NCI-H446 (cell line): ENCODE measurements at regions not wholly inside any gene's neighbourhood (a gene's known extent, or its start where the extent isn't known, plus 50 kb on each side); places are given as distances from the start of the nearest gene placed in this dataset.
"Not testable (repeated sequence)": the region's sequence is repeated elsewhere in the genome, so short reads cannot be mapped to it uniquely, and the experiment has no call there.

ENCODE experiments used
- DNase-seq, 2 experiments: peaks; one replicate each; lab custom pipeline; 2025; lab: John Stamatoyannopoulos, UW

DNA sequence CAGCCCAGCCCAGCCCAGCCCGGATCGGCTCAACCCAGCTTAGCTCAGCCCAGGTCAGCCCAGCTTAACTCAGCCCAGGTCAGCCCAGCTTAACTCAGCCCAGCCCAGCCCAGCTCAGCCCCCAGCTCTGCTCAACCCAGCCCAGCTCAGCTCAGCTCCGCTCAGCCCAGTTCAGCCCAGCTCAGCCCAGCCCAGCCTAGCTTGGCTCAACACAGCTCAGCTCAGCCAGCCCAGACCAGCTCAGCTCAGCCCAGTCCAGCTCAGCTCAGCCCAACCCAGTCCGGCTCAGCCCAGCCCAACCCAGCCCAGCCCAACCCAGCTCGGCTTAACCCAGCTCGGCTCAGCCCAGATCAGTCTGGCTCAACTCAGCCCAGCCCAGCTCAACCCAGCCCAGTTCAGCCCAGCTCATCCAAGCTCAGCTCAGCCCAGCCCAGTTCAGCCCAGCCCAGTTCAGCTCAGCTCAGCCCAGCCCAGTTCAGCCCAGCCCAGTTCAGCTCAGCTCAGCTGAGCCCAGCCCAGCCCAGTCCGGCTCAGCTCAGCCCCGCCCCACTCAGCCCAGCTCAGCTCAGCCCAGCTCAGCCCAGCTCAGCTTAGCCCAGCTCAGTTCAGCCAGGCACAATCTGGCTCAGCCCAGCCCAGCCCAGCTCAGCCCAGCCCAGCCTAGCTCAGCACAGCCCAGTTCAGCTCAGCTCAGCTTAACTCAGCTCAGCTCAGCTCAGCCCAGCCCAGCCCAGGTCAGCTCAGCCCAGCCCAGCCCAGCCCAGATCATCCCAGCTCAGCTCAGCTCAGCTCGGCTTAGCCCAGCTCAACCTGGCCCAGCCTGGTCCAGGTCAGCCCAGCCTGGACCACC, 331.7 kb downstream of the TMEM121 start:
- no peak for DNase-seq

DNA sequence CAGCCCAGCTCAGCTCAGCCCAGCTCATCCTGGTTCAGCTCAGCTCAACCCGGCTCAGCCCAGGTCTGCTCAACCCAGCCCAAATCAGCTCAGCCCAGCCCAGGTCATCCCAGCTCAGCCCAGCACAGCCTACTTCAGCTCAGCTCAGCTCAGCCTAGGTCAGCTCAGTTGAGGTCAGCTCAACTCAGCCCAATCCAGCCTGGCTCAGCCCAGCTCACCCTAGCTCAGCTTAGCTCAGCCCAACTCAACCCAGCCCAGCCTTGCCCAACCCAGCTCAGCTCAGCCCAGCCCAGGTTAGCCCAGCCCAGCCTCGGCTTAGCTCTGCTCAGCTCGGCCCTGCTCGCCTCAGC, 332.3 kb downstream of the TMEM121 start:
- no peak for DNase-seq

DNA sequence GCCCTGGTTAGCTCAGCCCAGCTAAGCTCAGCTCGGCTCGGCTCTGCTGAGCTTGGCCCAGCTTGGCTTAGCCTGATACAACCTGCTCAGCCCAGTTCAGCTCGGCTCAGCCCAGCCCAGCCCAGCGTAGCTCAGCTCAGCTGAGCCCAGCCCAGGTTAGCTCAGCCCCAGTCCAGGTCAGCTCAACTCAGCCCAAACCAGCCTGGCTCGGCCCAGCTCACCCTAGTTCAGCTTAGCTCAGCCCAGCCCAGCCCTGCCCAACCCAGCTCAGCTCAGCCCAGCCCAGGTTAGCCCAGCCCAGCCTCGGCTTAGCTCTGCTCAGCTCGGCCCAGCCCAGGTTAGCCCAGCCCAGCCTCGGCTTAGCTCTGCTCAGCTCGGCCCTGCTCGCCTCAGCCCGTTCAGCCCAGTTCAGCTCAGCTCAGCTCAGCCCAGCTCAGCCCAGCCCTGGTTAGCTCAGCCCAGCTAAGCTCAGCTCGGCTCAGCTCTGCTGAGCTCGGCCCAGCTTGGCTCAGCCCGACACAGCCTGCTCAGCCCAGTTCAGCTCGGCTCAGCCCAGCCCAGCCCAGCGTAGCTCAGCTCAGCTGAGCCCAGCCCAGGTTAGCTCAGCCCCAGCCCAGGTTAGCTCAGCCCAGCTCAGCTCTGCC, 332.8 kb downstream of the TMEM121 start:
- not testable (repeated sequence) for DNase-seq

DNA sequence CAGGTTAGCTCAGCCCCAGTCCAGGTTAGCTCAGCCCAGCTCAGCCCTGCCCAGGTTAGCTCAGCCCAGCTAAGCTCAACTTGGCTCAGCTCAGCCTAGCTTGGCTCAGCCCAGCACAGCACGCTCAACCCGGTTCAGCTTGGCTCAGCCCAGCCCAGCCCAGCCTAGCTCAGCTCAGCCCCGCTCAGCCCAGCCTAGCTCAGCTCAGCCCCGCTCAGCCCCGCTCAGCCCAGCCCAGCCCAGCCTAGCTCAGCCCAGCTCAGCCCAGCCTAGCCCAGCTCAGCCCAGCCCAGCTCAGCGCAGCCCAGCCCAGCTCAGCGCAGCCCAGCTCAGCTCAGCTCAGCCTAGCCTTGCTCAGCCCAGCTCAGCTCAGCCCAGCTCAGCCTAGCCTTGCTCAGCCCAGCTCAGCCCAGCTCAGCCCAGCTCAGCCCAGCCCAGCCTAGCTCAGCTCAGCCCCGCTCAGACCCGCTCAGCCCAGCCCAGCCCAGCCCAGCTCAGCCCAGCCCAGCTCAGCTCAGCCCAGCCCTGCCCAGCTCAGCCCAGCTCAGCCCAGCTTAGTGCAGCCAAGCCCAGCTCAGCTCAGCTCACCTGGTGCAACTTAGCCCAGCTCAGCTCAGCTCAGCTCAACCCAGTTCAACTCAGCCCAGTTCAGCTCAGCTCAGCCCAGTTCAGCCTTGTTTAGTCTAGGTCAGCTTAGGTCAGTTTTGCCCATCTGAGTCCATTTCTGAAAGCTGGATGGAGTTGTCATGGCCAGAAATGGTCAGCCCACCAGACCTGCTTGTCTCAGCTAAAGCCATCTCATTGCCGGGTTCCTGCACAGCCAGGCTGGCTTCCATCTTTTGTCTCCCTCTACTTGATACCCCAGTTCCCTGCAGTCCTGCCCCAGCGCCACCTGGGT, 333.6 kb downstream of the TMEM121 start:
- no peak for DNase-seq

DNA sequence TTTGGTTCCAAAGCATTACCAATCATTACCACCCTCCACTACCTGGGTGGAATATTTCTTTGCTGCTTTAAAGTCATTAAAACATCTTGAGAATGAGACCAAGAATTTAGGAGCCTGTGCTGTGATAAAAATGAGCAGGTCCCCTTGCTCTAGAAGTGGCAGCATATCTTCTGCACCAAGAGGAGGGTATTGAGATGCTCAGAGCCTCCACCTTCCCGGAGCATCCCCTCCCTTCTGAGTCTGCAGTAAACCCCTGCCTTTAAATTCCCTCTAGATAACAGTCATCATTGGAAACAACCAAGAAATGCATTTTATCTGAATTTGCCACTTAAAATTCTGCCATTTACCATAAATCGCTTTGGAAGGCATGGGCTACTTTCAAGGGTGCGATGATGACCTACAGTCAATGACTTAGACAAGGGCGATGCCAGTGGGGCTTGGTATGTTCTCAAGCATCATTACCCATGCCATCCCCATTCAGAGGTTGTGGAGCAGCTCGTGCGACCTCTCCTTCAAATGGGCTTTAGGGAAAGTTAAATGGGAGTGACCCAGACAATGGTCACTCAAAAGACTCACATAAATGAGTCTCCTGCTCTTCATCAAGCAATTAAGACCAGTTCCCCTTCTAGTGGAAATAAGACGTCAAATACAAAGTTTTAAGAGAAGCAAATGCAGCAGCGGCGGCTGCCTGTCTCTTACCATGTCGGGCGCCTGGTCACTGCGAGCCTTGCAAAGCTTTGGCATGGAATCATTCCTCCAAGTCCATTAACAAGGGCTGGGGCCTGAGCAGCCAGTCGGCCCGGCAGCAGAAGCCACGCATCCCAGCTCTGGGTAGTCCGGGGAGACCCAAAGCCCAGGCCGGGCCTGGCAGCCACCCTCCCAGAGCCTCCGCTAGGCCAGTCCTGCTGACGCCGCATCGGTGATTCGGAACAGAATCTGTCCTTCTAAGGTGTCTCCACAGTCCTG, 334.5 kb downstream of the TMEM121 start:
- no peak for DNase-seq

DNA sequence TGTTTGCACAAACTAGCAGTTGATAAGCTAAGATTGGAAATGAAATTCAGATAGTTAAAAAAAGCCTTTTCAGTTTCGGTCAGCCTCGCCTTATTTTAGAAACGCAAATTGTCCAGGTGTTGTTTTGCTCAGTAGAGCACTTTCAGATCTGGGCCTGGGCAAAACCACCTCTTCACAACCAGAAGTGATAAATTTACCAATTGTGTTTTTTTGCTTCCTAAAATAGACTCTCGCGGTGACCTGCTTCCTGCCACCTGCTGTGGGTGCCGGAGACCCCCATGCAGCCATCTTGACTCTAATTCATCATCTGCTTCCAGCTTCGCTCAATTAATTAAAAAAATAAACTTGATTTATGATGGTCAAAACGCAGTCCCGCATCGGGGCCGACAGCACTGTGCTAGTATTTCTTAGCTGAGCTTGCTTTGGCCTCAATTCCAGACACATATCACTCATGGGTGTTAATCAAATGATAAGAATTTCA, 335.6 kb downstream of the TMEM121 start:
- no peak for DNase-seq

DNA sequence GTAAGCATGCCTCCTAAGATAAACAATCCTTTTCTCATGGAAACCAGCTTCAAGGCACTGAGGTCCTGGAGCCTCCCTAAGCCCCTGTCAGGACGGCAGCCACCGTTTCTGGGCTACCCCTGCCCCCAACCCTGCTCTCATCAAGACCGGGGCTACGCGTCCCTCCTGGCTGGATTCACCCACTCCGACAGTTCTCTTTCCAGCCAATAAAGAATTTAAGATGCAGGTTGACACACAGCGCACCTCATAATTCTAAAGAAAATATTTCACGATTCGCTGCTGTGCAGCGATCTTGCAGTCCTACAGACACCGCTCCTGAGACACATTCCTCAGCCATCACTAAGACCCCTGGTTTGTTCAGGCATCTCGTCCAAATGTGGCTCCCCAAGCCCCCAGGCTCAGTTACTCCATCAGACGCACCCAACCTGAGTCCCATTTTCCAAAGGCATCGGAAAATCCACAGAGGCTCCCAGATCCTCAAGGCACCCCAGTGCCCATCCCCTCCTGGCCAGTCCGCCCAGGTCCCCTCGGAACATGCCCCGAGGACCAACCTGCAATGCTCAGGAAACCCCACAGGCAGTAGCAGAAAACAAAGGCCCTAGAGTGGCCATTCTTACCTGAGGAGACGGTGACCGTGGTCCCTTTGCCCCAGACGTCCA, 336.3 kb downstream of the TMEM121 start:
- DNase-seq = no peak

DNA sequence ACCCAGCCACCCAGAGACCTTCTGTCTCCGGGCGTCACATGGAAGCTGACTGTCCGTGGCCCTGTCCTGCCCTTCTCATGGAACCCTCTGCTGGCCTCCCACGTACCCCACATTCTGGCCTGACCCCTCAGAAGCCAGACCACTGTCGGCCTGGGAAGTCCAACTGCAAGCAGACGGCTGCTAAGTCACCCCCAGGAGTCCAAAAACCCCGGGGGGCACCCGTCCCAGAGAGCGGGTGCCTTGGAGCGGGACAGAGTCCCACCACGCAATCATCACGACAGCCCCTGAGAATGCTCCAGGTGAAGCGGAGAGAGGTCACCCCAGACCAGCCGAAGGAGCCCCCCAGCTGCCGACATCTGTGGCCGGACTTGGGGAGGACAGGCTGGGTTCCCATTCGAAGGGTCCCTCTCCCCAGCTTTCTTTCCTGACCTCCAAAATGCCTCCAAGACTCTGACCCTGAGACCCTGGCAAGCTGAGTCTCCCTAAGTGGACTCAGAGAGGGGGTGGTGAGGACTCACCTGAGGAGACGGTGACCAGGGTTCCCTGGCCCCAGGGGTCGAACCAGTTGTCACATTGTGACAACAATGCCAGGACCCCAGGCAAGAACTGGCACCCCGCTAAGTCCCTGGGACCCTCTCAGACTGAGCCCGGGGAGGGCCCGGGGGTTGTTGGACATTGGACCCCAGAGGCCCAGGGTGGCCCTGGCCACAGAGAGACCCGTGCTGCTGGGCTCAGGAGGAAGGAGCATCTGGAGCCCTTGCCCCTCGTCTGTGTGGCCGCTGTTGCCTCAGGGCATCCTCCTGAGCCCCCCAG, 337.1 kb downstream of the TMEM121 start:
- no peak for DNase-seq

DNA sequence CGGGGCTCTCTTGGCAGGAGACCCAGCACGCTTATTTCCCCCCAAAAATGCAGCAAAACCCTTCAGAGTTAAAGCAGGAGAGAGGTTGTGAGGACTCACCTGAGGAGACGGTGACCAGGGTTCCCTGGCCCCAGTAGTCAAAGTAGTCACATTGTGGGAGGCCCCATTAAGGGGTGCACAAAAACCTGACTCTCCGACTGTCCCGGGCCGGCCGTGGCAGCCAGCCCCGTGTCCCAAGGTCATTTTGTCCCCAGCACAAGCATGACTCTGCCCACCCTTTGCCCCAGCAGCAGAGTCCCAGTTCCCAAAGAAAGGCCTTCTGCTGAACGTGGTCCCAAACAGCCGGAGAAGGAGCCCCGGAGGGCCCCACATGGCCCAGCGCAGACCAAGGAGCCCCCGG, 337.7 kb downstream of the TMEM121 start:
- DNase-seq = no peak

DNA sequence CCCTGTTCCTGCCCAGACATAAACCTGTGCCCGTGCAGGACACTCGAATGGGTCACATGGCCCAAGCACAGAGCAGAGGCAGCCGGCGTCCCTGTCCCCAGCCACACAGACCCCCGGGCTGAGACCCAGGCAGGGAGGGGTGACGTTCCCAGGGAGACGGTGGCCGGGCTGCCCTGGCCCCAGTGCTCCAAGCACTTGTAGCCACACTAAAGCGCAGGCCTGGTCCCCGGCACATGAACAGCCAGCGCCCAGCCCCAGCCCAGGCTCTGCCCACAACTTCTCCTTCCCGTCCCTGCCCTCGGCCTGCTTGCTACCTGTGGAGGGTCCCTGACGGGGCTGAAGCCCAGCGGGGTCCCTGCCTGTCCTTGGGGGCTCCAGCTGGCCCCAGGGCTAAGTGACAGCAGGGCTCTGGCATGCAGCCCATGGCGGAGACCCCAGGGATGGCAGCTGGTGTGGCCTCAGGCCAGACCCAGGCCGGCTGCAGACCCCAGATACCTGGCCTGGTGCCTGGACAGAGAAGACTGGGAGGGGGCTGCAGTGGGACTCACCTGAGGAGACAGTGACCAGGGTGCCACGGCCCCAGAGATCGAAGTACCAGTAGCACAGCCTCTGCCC, 338.4 kb downstream of the TMEM121 start:
- DNase-seq = no peak

DNA sequence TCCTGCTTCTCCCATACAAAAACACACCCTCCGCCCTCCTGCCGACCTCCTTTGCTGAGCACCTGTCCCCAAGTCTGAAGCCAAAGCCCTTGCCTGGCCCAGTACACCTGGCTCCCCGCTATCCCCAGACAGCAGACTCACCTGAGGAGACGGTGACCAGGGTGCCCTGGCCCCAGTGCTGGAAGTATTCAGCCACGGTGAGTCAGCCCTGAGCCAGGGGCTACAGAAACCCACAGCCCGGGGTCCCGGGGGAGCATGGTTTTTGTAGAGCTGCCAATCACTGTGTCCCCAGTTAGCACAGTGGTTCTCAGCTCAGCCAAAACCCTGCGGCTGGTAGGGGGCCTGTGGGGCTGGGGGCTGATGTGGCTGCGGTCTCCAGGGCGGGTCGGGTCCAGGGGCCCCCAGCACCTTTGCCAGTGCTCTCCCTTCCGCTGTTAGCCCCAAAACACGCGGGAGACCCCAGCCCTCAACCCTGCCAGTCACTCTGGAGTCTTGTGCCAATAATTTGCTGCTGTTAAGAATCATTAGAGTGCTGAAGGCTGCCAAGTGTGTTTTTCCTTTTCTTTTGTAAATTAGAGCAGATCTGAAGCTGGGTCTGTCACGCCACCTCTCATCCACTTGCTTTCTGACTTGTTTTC, 339.0 kb downstream of the TMEM121 start:
- no peak for DNase-seq

DNA sequence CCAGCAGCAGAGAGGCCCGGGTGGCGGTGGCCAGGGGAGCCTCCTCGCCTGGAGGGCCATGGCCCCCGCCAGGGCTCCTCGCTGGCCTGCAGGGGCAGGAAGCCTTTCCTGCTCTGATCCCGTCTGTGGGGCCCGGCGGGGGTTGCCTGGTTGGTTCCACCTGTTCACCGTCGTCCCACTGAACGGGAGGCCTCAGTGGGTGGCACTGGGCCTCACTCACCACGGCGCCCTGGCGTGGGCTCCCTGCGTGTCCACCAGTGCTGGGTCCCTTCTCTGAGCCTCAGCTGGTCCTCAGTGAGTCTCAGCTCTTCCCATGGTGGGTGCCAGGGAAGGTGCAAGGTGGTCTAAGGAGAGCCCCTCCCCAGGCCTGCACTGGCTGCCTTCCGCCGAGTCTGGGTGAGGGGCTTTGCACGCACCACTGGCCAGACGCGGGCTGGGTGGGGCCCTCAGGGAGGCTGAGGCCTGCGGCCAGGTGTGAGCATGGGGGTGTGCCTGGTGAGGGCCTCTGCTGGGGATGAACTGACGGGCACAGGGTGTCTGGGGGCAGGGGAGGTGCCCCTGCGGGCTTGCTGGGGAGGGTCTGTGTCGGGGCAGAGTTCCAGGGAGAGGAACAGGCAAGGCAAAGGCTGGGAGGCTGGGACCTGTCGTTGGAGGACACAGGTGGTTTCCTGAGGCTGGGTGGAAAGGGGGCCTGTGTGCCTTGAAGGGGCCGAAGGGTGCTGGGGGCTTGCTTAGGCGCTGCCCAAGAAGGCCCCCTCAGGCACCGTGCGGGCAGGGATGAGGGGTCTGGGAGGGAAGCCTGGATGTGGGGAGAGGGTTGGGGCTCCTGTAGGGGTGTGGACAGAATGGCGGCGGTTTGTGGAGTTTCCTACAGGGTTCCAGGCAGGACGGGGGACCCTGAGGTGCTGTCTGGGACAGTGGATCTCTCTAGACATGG, 339.8 kb downstream of the TMEM121 start:
- DNase-seq = no peak

DNA sequence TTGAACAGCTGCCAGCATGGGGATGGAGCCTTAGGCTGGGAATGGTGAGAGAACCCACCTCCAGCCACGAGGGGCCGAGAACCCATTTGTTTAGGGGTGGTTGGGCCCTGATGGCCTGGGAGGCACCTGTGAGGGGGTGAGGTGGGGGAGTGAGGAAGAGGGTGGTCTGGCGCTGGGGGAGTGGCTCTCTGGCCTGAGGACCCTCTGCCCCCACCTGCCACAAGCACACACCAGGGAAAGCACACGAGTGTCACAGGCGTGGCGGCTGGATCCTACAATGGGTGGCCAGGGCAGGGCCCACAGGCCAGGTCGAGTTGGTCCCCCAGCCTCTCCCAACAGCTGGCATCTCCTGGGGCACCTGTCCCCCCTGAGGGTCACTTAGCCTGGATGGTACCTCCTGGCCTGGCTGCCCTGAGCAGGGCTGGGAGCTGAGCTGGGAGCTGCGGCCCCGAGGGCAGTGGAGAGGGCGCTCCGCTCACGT, 340.5 kb downstream of the TMEM121 start:
- DNase-seq = no peak

DNA sequence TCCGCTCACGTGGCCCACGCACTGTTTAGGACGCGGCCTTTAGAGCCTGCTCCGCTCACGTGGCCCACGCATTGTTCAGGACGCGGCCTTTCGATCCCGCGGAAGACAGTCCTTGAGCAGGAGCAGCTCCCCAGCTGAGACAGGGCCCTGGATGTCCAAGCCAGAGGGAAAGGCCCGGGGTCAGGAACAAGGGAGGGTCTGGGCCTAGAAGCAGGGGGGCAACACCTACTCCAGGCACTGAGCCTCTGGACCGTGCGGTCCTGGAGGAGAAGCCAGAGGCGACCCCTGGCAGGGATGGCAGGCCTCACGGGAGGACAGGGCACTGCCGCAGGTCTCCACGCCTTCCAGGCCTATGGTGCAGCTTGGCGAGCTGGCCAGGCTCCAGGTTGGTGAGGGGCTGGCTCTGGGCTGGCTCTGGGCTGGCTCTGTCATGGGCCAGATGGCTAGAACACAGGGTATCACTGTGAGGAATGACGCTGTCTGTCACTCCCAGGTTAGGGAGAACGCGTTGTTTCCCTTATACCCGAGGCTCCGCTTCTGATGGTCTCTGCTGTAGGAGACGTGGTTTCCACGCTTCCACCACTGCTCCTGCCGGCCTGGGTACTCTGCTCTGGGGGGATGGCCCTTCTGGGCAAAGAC, 341.7 kb downstream of the TMEM121 start:
- DNase-seq = no peak

DNA sequence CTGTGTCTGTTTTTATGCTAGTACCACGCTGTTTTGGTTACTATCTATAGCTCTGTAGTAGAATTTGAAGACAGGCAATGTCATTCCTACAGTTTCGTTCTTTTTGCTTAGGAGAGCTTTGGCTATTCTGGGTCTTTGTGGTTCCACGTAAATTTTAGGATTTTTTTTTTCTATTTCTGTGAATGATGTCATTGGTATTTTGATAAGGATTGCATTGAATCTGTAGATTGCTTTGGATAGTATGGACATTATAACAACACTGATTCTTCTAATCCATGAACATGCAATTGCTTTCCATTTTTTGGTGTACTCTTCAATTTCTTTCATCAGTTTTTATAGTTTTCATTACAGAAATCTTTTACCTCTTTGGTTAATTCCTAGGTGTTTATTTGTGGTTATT, 345.2 kb downstream of the TMEM121 start:
- no peak for DNase-seq

DNA sequence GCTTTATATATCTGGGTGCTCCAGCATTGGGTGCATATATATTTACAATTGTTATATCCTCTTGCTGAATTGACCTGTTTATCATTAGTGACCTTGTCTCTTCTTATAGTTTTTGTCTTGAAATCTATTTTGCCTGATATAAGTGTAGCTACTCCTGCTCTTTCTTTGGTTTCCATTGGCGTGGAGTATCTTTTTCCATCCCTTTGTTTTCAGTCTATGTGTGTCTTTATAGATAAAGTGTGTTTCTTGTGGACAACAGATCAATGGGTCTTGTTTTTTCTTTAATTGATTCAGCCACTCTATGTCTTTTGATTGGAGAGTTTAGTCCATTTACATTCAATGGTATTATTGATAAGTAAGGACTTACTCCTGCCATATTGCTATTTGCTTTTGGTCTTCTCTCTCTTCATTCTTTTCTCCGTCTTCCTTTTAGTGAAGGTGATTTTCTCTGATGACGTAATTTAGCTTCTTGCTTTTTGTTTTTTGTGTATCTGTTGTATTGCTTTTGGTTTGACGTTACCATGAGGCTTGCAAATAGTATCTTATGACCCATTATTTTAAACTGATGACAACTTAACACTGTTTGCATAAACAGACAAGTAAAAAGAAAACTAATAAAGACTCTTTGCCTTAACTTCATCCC, 347.6 kb downstream of the TMEM121 start:
- no peak for DNase-seq

DNA sequence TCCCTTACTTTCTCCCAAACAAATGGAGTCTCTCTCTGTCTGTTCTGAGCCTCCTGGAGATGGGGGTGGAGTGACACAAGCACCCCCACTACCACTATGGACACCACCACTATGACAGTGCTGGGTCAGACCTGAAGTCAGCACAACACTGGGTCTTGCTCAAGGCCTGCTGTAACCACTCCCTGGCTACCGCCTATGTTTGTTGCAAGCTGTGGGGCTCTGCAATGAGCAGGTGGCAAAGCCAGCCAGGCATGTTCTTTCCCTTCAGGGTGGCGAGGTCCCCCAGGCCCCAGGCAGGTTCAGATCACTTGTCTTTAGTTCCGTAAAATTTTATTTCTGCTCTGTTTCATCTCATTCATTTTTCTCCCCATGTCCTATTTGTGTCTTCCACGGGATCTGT, 349.8 kb downstream of the TMEM121 start:
- no peak for DNase-seq
